Activated CD4-positive, alpha-beta T cell treated with anti-CD3 and anti-CD28 coated beads, Interleukin-2, amount 10 ng/mL, durations not matched to agents 7 days and 5 days (primary cell): ENCODE measurements at regions not wholly inside any gene's neighbourhood (a gene's known extent, or its start where the extent isn't known, plus 50 kb on each side); places are given as distances from the start of the nearest gene placed in this dataset.

ENCODE experiments used
- CTCF ChIA-PET: fragments of 350-600 bp; sonication (Branson Sonifier 250); formaldehyde crosslinking; loops from one replicate; lab custom pipeline; 2021; ENCODE audit warnings: antibody characterized with exemption; lab: Charles Lee
- POLR2A ChIA-PET: fragments of 350-600 bp; sonication (Branson Sonifier 250); formaldehyde crosslinking; loops from one replicate; lab custom pipeline; 2021; ENCODE audit warnings: antibody characterized with exemption; lab: Charles Lee
- DNase-seq: peaks from one replicate; pipeline ENCODE4 v3.0.0-alpha.2; 2020
- H3K27ac Mint-ChIP-seq: one replicate; pipeline ENCODE4 v1.8.0; 2021; ENCODE audit warnings: mild to moderate bottlenecking, moderate library complexity, mixed read lengths
- H3K27me3 Mint-ChIP-seq: one replicate; pipeline ENCODE4 v1.8.0; 2021; ENCODE audit warnings: mixed read lengths
- H3K36me3 Mint-ChIP-seq: one replicate; pipeline ENCODE4 v1.8.0; 2021; ENCODE audit warnings: low read depth, mixed read lengths
- H3K4me1 Mint-ChIP-seq: one replicate; pipeline ENCODE4 v1.8.0; 2021; ENCODE audit warnings: mixed read lengths
- H3K4me3 Mint-ChIP-seq: one replicate; pipeline ENCODE4 v1.8.0; 2021; ENCODE audit warnings: mild to moderate bottlenecking, moderate library complexity, mixed read lengths
- H3K9me3 Mint-ChIP-seq: one replicate; pipeline ENCODE4 v1.8.0; 2021; ENCODE audit warnings: mixed read lengths

DNA sequence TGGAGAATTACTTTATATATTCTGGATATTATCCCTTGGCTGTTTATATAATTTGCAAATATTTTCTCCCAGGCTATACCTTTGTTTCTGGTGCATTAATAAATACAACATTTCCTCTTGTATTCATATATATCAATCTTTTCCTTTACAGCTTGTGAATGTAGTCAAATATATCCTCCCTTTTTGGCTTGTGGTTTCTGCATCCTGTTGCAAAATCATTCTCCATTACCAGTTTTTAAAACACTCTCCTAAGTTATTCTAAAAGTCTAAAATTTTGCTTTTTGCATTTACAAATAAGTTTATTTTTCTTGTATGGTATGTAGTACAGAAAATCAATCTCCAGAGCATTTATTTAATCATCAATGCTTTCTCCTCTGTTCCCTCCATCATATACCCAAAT lies 909.4 kb downstream of the ADGRL2 start:
- DNase-seq = no peak
- H3K4me3 Mint-ChIP-seq = no peak overlapping the region
- H3K36me3 Mint-ChIP-seq = no peaks in the 10 kb centered on the region
- ChIA-PET CTCF (no interaction called here), POLR2A (no interaction called here)
- H3K4me1 Mint-ChIP-seq = no peaks in the 10 kb centered on the region
- no peaks in the 10 kb centered on the region for H3K27me3 Mint-ChIP-seq
- H3K27ac Mint-ChIP-seq = no peak overlapping the region
- H3K9me3 Mint-ChIP-seq = no peaks in the 10 kb centered on the region

DNA sequence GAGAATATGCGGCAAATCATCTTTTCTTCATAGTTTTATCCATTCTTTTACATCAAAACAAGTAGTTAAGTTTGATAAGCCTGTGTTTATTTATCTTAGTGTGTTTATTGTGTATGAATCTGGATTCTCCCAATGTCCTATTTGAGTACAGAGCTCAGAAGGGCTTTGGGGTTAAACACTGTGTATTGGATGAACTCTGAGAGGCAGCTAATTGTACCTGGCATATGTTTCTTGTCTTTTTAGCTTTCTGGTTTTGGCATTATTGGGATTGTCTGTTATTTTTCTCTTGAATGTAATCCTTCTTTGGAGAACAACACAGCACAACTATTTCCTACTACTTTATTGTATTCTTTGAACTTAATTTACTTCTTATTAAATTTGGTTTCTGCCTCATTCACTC lies 906.9 kb downstream of the ADGRL2 start:
- ChIA-PET CTCF (no interaction called here), POLR2A (no interaction called here)
- H3K4me1 Mint-ChIP-seq = no peaks in the 10 kb centered on the region
- H3K36me3 Mint-ChIP-seq = no peaks in the 10 kb centered on the region
- no peaks in the 10 kb centered on the region for H3K9me3 Mint-ChIP-seq
- DNase-seq = no peak
- H3K27me3 Mint-ChIP-seq = no peaks in the 10 kb centered on the region
- no peak overlapping the region for H3K4me3 Mint-ChIP-seq
- no peak overlapping the region for H3K27ac Mint-ChIP-seq

DNA sequence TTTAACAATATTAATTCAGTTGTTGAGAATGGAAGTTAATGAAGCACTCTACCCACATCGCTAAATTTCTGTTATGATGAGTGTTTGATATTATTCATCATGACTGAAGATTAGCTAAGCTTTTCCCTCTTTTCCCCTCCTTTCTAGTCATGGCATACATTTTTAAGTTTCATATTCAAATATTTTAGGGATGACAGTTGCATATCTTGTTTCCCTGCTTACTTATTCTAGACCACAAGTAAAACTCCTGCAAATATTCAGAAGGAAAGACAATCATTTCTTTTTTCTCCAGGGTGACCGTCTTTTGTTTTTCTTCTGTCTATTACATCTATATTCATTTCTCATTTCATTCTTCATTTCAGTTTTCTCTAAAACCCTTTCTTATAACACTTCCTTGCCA lies 906.0 kb downstream of the ADGRL2 start:
- Mint-ChIP-seq H3K4me3 (no peak overlapping the region), H3K4me1 (no peaks in the 10 kb centered on the region), H3K9me3 (no peaks in the 10 kb centered on the region), H3K27ac (no peak overlapping the region), H3K36me3 (no peaks in the 10 kb centered on the region), H3K27me3 (no peaks in the 10 kb centered on the region)
- ChIA-PET CTCF (no interaction called here), POLR2A (no interaction called here)
- DNase-seq = no peak

DNA sequence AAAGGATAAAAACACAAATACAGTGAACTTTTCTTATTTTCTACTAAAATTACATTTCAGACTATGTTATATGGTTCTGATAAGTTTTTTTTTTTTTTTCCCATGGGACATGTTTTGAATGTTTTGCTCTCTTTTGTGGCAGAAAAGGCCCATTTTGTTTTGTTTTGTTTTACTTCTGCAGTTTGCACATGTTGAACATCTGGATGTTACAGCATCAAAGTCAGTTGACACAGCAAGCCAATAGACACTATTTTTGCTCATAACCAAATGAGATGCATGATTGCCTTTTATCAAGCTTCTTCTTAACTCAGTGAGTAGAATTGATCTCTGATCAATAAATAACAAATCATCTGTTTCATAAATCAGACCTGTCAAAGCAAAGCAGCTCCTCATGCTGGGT lies 904.2 kb downstream of the ADGRL2 start:
- Mint-ChIP-seq H3K4me1 (no peaks in the 10 kb centered on the region), H3K9me3 (no peaks in the 10 kb centered on the region), H3K27me3 (no peaks in the 10 kb centered on the region), H3K4me3 (no peak overlapping the region), H3K36me3 (no peaks in the 10 kb centered on the region), H3K27ac (no peak overlapping the region)
- CTCF ChIA-PET = no interaction called here
- no peak for DNase-seq
- POLR2A ChIA-PET = no interaction called here

DNA sequence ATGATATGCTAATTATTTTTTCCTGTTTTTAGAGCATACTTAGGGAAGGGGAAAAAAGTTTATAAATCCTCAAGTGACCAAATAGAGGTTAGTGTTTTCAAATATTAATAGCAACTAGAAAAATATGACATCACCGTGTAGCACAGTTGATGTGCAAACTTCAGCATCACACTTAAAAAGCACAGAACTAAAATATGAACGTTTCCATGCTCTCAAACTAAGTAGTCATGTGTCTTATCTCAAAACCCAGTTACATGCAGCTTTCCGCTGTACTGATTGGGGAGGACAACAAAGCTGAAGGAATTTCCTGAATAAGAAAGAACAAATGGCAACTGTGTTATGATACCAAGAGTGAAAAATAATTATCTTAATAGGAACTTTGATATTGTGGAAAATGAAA lies 903.7 kb downstream of the ADGRL2 start:
- no peaks in the 10 kb centered on the region for H3K9me3 Mint-ChIP-seq
- H3K27ac Mint-ChIP-seq = no peak overlapping the region
- CTCF ChIA-PET = no interaction called here
- H3K27me3 Mint-ChIP-seq = no peaks in the 10 kb centered on the region
- H3K36me3 Mint-ChIP-seq = no peaks in the 10 kb centered on the region
- no peak for DNase-seq
- no peaks in the 10 kb centered on the region for H3K4me1 Mint-ChIP-seq
- POLR2A ChIA-PET = no interaction called here
- no peak overlapping the region for H3K4me3 Mint-ChIP-seq

DNA sequence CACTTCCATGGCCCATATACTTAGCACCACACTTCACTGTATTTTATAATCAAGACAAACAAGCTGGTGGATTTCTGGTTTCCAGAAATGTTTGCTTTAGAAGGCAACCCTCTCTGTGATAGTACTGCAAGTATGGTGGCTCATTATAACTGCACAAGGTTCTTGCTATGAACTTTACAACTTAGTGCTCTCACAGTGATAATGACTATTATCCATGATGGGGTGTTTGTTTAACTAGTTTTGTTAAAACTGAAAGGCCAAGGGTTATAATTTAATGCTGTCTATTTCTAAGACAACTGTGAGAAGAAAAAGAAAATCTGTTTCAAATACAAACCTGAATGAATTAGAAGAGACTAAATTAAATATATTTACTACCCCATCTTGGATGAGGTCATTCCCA lies 903.2 kb downstream of the ADGRL2 start:
- Mint-ChIP-seq H3K27ac (no peak overlapping the region), H3K27me3 (no peaks in the 10 kb centered on the region)
- CTCF ChIA-PET = no interaction called here

DNA sequence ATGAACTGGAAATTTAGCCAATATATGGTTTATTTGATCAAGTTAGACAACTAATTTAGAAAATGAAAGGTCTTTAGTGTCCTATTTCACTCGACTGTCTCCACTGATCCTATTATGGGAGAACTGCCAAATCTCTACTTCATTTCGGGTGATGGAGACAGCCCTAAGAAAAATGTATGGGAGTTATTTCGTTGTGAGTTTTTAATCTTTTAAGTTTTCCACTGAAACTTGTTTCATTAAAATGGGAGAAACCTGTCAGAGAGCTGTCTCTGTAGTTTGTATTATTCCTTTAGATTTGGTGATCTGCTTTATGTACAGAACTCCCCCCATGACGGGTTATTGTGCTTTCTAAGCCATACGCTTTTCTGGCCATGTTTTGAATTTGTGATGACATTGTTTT lies 899.7 kb downstream of the ADGRL2 start:
- Mint-ChIP-seq H3K9me3 (no peaks in the 10 kb centered on the region), H3K36me3 (no peaks in the 10 kb centered on the region), H3K27me3 (no peaks in the 10 kb centered on the region), H3K4me1 (no peaks in the 10 kb centered on the region), H3K4me3 (no peak overlapping the region), H3K27ac (no peak overlapping the region)
- ChIA-PET CTCF (no interaction called here), POLR2A (no interaction called here)
- DNase-seq = no peak

More for the DNA sequence above, 903.2 kb downstream of the ADGRL2 start:
- DNase-seq = no peak
- no peaks in the 10 kb centered on the region for H3K36me3 Mint-ChIP-seq
- POLR2A ChIA-PET = no interaction called here
- H3K9me3 Mint-ChIP-seq = no peaks in the 10 kb centered on the region
- no peak overlapping the region for H3K4me3 Mint-ChIP-seq
- H3K4me1 Mint-ChIP-seq = no peaks in the 10 kb centered on the region

DNA sequence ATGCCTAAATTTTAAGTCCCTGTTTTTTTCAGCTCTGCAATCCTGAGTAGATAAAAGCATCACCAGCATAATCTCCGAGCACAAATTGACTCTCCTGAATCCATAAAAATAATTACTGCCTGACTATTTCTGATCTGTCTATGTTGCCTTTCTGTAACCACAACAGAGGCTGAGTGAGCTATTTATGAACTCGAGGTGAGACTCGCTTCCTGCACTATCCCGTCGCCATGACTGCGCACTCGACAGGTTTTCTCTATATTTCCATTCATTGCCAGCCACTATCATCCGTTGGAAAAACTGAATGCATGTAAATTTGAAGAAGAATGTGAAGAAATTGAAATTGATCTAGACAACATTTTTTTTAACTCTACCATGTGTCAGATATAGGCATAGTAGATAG lies 897.2 kb downstream of the ADGRL2 start:
- ChIA-PET POLR2A (no interaction called here), CTCF (no interaction called here)
- DNase-seq = no peak
- H3K27me3 Mint-ChIP-seq = no peaks in the 10 kb centered on the region
- no peak overlapping the region for H3K27ac Mint-ChIP-seq
- no peaks in the 10 kb centered on the region for H3K36me3 Mint-ChIP-seq
- no peaks in the 10 kb centered on the region for H3K9me3 Mint-ChIP-seq
- no peak overlapping the region for H3K4me3 Mint-ChIP-seq
- H3K4me1 Mint-ChIP-seq = no peaks in the 10 kb centered on the region

DNA sequence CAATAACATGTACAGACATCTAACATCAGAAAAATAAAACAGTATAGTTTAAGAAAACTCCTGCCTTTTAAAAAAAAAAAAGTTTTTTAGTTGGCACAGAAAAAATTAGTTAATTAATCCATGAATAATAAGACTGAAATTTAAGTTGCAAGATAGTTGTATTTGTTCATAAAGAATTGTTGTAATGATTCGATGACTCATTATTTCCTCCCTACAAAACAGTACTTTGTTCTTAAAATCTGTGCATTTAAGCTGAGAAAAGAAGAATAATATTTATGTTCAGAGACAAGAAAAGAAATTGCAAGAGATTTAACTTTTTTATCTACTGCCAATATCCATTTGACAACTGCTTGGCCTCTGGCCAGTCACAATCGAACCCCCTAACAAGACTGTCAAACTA lies 894.7 kb downstream of the ADGRL2 start:
- no peaks in the 10 kb centered on the region for H3K27me3 Mint-ChIP-seq
- H3K4me3 Mint-ChIP-seq = no peak overlapping the region
- ChIA-PET POLR2A (no interaction called here), CTCF (no interaction called here)
- H3K36me3 Mint-ChIP-seq = no peaks in the 10 kb centered on the region
- no peak for DNase-seq
- no peaks in the 10 kb centered on the region for H3K9me3 Mint-ChIP-seq
- no peak overlapping the region for H3K27ac Mint-ChIP-seq
- no peaks in the 10 kb centered on the region for H3K4me1 Mint-ChIP-seq

DNA sequence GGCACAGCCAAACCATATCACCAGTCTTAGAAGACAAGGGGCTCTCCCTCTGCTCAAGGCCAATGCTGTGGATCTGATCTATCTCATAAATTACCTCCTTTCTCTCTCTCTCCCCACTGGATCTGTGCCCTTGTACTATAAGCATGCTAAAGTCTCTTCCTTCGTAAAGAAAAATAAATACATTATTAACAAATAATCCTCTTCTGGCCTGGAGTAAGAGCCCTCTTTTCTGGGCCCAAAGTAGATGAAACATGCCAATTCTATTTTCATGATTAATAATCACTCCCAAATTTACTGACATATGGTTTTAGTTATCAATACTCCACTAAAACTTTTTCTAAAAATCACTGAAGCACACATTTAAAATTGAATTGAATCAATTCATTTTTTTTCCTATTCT lies 889.7 kb downstream of the ADGRL2 start:
- no peaks in the 10 kb centered on the region for H3K27me3 Mint-ChIP-seq
- no peaks in the 10 kb centered on the region for H3K4me1 Mint-ChIP-seq
- ChIA-PET POLR2A (no interaction called here), CTCF (no interaction called here)
- no peak overlapping the region for H3K4me3 Mint-ChIP-seq
- no peak for DNase-seq
- H3K9me3 Mint-ChIP-seq = peaks cover 3% of the 10 kb centered on the region
- no peak overlapping the region for H3K27ac Mint-ChIP-seq
- H3K36me3 Mint-ChIP-seq = no peaks in the 10 kb centered on the region

DNA sequence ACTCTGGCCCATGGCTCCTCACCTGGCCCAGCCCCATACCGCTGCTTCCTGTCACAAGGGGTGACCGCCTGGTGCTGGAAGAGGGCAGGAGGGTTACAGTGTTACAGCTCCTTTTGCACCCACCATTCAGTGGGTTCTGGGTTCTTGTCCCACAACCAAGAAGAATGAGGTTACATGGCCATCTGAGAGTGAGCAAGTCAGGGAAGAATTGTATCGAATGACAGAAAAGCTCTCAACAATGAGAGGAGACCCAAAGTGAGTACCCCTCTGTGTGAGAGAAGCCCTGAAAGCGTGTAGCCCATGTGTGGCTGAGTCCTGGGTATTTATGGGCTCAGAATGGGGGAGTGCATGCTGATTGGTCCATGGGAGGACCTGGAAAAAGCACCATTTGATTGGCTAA lies 888.5 kb downstream of the ADGRL2 start:
- Mint-ChIP-seq H3K4me3 (no peak overlapping the region), H3K27me3 (no peaks in the 10 kb centered on the region), H3K9me3 (peaks cover 3% of the 10 kb centered on the region), H3K4me1 (no peaks in the 10 kb centered on the region), H3K36me3 (no peaks in the 10 kb centered on the region), H3K27ac (no peak overlapping the region)
- CTCF ChIA-PET = interaction anchor here (0.6 kb wide), 1 partner anchor 1007 kb away, joined by 3 read pairs; no protein-coding TSS in a partner anchor
- POLR2A ChIA-PET = no interaction called here
- no peak for DNase-seq

DNA sequence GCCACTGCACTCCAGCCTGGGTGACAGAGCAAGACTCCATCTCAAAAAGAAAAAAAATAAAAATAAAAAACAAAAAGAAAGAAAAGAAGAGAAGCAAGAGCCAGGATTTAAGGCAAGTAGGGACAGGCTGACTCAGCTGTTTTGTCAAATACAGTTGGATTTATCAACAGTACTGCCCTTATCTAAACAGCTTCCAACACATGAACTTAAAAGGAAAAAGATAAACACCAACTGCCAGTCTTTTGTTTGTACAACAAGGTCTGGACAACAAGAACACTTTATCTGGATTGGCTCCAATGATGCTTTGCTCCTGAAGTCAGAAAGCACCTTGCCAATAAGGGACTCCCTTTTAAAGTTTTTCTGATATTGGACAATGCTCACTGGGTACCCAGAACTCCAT lies 886.0 kb downstream of the ADGRL2 start:
- no peaks in the 10 kb centered on the region for H3K36me3 Mint-ChIP-seq
- POLR2A ChIA-PET = no interaction called here

DNA sequence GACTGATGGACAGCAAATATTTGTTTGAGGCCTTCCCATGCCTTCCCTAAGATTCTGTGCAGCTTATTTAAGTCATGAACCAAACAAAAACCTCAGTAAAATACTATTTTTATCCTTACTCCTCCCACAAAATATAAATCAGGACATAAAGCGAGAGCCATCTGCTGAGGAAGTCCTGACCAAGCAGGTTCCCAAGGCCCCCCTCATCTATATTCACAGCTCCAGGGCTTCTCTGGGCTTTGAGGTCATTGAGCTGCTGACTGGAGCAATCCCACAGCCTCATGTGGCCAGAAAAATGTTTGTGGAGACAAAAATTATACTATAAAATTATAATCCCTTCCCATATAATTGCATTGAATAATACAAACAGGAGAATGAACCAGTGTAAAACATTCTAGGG lies 846.2 kb downstream of the ADGRL2 start:
- no peak overlapping the region for H3K4me3 Mint-ChIP-seq
- no peaks in the 10 kb centered on the region for H3K4me1 Mint-ChIP-seq
- no peak for DNase-seq
- peaks cover 3% of the 10 kb centered on the region for H3K9me3 Mint-ChIP-seq
- H3K27me3 Mint-ChIP-seq = no peaks in the 10 kb centered on the region
- ChIA-PET POLR2A (no interaction called here), CTCF (no interaction called here)
- no peaks in the 10 kb centered on the region for H3K36me3 Mint-ChIP-seq
- H3K27ac Mint-ChIP-seq = no peak overlapping the region

More for the DNA sequence above, 886.0 kb downstream of the ADGRL2 start:
- no peak overlapping the region for H3K4me3 Mint-ChIP-seq
- no peak overlapping the region for H3K27ac Mint-ChIP-seq
- CTCF ChIA-PET = no interaction called here
- H3K27me3 Mint-ChIP-seq = no peaks in the 10 kb centered on the region
- DNase-seq = no peak
- peaks cover 5% of the 10 kb centered on the region for H3K9me3 Mint-ChIP-seq
- H3K4me1 Mint-ChIP-seq = no peaks in the 10 kb centered on the region

DNA sequence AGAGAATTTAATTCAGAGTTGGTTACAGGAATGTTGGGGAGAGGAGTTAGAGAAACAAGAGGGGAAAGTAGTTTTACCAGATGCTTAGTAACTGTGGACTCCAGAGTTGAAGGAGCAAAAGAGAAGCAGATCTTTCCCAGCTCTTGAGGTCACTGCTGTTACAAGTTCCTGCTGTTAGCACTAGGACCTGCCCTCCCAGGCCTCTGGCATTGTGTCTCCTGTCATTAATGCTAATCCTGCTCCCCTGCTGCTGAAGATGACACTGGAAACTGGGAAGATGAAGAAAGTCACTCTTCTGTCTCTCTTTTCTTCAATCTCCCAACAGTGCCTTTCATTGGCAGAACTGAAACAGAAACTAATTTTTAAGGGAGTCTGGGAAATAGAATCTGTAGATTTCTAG lies 845.6 kb downstream of the ADGRL2 start:
- CTCF ChIA-PET = no interaction called here
- Mint-ChIP-seq H3K27ac (no peak overlapping the region), H3K4me3 (no peak overlapping the region), H3K36me3 (no peaks in the 10 kb centered on the region), H3K9me3 (peaks cover 3% of the 10 kb centered on the region), H3K4me1 (no peaks in the 10 kb centered on the region), H3K27me3 (no peaks in the 10 kb centered on the region)
- POLR2A ChIA-PET = no interaction called here
- no peak for DNase-seq
